Fibroblast of pulmonary artery (primary cell): ENCODE measurements at regions not wholly inside any gene's neighbourhood (a gene's known extent, or its start where the extent isn't known, plus 50 kb on each side); places are given as distances from the start of the nearest gene placed in this dataset.
"Not testable (repeated sequence)": the region's sequence is repeated elsewhere in the genome, so short reads cannot be mapped to it uniquely, and the experiment has no call there.

Source experiments
- DNase-seq: peaks from one replicate; pipeline ENCODE4 v3.0.0-alpha.2; 2010; ENCODE audit warnings: low read depth
- H3K4me3 ChIP-seq: replicated peaks from 2 replicates; pipeline ENCODE4 v1.5.1; 2011; ENCODE audit warnings: low read depth, mild to moderate bottlenecking, control low read depth, low read length, moderate library complexity
- CTCF ChIP-seq: IDR thresholded peaks from 2 replicates; pipeline ENCODE4 v1.5.1; 2011; ENCODE audit warnings: mild to moderate bottlenecking, control low read depth, low read length, inconsistent platforms; ENCODE audit errors: missing control alignments

DNA sequence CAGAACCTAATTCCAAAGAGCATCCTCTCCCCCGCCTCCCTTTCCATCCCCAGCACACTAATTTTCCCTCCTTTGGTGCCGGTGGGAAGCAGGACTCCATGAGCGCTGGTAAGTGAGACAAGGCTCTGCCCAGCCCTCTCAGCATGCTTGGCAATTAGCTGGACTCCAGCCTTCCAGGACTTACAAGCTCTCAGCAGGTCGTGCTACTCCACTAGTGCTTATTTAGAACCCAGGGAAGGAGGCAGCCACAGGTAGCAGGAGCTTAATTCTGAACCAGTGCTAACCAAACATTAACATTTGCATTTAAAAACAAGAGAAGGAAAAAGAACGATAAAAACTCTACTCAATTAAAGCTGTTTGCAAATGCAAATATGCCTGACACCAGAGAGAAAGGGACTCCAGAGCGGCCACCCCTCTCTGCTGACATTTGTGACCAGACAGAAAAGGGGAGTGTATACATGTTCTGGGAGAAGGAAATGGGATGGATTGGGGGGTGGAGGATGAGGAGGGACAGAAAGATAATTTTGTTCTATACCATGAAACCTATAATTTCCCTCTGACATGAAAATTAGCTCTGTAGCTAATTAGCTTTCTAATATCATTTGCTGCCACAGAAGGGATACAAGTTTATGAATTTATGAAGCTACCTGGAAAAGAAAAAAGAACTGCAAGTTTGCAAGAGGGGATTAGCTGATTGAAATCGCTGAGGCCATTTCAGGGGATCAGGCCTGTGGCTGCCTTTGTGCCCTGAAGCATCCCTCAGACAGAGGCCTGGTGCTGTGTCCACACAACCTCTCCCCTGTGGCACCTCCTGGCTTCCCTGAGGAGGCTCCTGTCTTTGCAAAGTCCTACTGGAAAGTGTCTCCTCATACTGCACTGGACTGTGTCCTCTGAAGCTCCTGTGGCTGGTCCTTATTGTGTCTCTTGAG is 266.3 kb downstream of the SEC61B start:
- no peak overlapping the region for H3K4me3 ChIP-seq
- no peak for TF ChIP-seq CTCF
- DNase-seq: no peak

GRCh38 chr9:99489060-99489413 is 267.0 kb downstream of the SEC61B start:
- no peak for TF ChIP-seq CTCF
- peak; percentile 7 for DNase-seq
- H3K4me3 ChIP-seq: no peak overlapping the region

- no peak for TF ChIP-seq CTCF
- no peak overlapping the region for H3K4me3 ChIP-seq
- DNase-seq: no peak
These were observed 268.6 kb downstream of the SEC61B start for GRCh38 chr9:99490729-99491128.

GRCh38 chr9:99491408-99492158 is 269.5 kb downstream of the SEC61B start:
- H3K4me3 ChIP-seq: no peak overlapping the region
- TF ChIP-seq CTCF: no peak
- DNase-seq: no peak

- no peak for DNase-seq
- TF ChIP-seq CTCF: no peak
- no peak overlapping the region for H3K4me3 ChIP-seq
These were observed 275.6 kb downstream of the SEC61B start for GRCh38 chr9:99497641-99498040.

GRCh38 chr9:99498979-99499378 is 276.9 kb downstream of the SEC61B start:
- not testable (repeated sequence) for H3K4me3 ChIP-seq, DNase-seq

DNA sequence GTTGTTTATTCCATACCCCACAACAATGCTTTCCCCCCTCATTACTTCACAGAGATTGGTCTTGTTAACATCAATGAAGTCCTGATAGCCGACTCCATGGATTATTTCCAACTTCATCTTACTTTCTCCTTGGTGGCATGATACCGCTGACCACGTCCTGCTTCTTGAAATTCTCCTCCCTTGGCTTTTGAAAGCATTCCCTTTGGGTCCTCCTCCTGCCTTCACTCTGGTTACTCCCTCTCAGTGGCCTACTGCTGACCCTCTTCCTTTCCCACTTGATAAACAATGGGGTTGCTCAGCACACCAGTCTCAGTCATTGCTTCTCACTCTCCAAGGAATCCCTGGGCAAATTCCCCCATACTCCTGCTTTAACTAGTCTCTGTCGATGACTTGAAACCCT is 283.9 kb downstream of the SEC61B start:
- no peak for DNase-seq

More for the DNA sequence above, 283.9 kb downstream of the SEC61B start:
- no peak for TF ChIP-seq CTCF
- H3K4me3 ChIP-seq: no peak overlapping the region
